ENCODE measurements at regions not wholly inside any gene's neighbourhood (a gene's known extent, or its start where the extent isn't known, plus 50 kb on each side); places are given as distances from the start of the nearest gene placed in this dataset.

DNA sequence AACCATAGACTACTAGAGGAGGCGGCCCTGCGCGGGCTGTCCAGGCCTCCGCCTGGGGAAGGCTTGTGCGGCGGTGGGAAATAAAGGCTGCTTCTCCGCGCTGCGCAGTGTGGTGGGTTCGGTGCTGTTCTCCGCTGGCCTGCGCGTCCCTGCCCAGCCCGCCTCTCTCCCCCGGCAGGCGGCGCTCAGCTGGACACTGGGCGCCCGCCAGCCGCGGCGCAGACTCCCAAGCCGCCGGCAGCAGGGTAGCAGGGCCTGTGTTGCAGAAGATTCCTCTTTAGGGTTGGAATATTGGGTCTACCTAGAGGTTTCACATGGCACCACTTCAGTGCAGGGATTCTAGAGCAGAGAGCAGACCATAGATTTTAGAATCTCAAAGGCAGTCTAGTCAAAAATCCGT, 66.1 kb upstream of the ZPBP start:
- no peak for TF ChIP-seq POLR2A (IDR thresholded peaks at IDR 0.05)
- TF ChIP-seq, protein P1, sequence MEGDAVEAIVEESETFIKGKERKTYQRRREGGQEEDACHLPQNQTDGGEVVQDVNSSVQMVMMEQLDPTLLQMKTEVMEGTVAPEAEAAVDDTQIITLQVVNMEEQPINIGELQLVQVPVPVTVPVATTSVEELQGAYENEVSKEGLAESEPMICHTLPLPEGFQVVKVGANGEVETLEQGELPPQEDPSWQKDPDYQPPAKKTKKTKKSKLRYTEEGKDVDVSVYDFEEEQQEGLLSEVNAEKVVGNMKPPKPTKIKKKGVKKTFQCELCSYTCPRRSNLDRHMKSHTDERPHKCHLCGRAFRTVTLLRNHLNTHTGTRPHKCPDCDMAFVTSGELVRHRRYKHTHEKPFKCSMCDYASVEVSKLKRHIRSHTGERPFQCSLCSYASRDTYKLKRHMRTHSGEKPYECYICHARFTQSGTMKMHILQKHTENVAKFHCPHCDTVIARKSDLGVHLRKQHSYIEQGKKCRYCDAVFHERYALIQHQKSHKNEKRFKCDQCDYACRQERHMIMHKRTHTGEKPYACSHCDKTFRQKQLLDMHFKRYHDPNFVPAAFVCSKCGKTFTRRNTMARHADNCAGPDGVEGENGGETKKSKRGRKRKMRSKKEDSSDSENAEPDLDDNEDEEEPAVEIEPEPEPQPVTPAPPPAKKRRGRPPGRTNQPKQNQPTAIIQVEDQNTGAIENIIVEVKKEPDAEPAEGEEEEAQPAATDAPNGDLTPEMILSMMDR (IDR thresholded peaks at IDR 0.05 in 4 of 5, conservative IDR thresholded peaks at IDR 0.05 in 1 of 5): no peak
